NB4 (cell line): ENCODE measurements at regions not wholly inside any gene's neighbourhood (a gene's known extent, or its start where the extent isn't known, plus 50 kb on each side); places are given as distances from the start of the nearest gene placed in this dataset.

Experiments used
- DNase-seq: peaks from one replicate; pipeline ENCODE4 v3.0.0; 2010; ENCODE audit warnings: low read depth
- H3K4me3 ChIP-seq: one replicate; pipeline ENCODE4 v1.5.1; 2011; ENCODE audit warnings: mild to moderate bottlenecking, low read depth, low read length, moderate library complexity
- CTCF ChIP-seq: IDR thresholded peaks from one replicate; pipeline ENCODE4 v1.5.1; 2012; ENCODE audit warnings: low read depth, low read length
- MYC ChIP-seq: IDR thresholded peaks from 2 replicates; pipeline ENCODE4 v1.6.1; 2011; ENCODE audit warnings: low read depth, low read length
- POLR2A ChIP-seq: IDR thresholded peaks from 2 replicates; pipeline ENCODE4 v1.6.1; 2011; ENCODE audit warnings: mild to moderate bottlenecking; ENCODE audit not compliant: insufficient read length; ENCODE audit errors: extremely low read depth
- TF ChIP-seq, protein P1 (sequence below): IDR thresholded peaks from 2 replicates; pipeline ENCODE4 v1.6.1; 2011; ENCODE audit warnings: low read depth, low read length

- no peak for DNase-seq
- no peak overlapping the region for H3K4me3 ChIP-seq
- TF ChIP-seq CTCF (no peak), POLR2A (no peak), MYC (no peak)
- TF ChIP-seq, protein P1, sequence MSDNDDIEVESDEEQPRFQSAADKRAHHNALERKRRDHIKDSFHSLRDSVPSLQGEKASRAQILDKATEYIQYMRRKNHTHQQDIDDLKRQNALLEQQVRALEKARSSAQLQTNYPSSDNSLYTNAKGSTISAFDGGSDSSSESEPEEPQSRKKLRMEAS = no peak
Observed at GRCh38 chr20:11287126-11287525, 613.3 kb upstream of the JAG1 start.

DNA sequence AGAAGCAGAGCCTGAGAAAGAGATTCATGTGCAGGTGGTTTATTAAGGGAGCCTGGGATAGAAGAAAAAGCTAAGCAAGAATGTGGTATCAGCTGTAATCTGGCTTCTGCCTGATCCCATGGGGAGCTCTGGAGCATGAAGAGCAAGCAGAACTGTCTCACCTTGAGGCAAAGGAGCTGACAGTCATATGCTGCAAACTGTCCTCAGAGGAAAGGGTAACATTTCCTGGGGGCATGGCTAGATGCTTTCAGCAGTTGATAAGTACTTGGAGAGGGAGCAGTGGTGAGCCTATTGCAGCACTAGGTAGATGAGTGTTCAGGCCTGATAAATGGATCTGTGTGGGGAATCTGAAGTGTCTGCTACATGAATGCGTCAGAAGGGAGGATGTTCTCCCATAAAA, 621.5 kb upstream of the BTBD3 start:
- TF ChIP-seq POLR2A = no peak
- TF ChIP-seq MYC = no peak
- TF ChIP-seq, protein P1 = no peak
- no peak for TF ChIP-seq CTCF
- DNase-seq = no peak
- H3K4me3 ChIP-seq = no peak overlapping the region

DNA sequence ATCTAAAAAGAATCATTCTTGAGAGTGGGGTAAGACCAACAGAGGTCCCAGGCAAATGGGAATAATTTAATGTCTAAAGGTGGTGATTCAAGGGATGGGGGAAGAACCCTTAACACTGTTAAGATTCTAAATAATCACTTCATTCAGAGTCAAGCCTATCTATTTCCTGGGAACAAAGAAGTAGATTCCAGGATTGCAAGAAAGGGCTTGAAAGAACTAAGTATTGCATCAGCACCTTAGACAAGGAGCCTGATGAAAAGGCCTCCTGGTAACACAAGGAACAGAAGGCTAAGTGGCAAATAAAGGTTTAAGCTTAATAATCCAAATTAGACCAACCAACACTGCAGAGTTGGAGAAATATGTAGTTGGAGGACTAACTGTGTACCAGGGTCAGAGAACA, 620.7 kb upstream of the BTBD3 start:
- H3K4me3 ChIP-seq = no peak overlapping the region
- TF ChIP-seq POLR2A = no peak
- TF ChIP-seq MYC = no peak
- TF ChIP-seq, protein P1 = no peak
- TF ChIP-seq CTCF = no peak
- DNase-seq = no peak

DNA sequence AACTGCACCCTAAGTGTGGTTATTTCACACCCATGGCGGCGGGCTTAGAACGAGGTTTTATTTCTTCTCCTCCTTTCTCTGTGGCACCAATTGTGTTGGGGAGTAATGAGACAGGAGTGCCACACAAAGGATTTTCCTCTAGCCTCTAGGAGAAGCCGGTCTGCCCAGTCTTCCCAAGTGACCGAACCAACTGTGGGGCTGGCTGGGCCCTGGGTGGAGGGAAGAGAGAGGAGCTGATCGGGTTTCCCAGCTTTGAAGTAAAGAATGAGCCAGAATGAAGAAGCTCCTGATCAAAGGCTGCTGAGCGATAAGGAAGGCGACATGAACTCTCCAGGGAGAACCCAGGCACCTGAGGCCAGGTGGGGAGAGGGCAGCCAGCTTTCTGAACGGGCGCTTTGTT, 616.0 kb upstream of the BTBD3 start:
- DNase-seq = no peak
- H3K4me3 ChIP-seq = no peak overlapping the region
- TF ChIP-seq MYC (no peak), CTCF (no peak), POLR2A (no peak)
- TF ChIP-seq, protein P1 = no peak

DNA sequence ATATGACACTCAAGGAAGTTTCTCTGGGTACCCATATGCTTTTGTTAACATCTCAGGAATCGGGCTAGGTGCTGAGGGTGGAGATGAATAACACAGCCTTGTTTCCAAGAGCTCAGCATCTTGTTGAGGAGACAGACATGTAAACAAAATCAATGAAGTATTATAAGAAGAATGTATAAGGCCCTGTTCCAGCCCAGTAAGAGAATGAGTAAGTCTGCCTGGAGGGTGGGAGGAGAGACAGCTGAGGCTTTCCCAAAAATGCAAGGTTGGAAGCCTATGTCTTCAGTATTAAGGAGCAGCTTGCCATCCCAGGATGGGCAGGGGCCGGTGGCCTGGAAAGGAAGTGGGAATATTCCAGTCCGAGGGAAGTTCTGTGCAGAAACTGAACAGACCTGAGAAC, 615.3 kb upstream of the BTBD3 start:
- no peak for DNase-seq
- H3K4me3 ChIP-seq = no peak overlapping the region
- TF ChIP-seq CTCF (no peak), POLR2A (no peak), MYC (no peak)
- TF ChIP-seq, protein P1 = no peak

DNA sequence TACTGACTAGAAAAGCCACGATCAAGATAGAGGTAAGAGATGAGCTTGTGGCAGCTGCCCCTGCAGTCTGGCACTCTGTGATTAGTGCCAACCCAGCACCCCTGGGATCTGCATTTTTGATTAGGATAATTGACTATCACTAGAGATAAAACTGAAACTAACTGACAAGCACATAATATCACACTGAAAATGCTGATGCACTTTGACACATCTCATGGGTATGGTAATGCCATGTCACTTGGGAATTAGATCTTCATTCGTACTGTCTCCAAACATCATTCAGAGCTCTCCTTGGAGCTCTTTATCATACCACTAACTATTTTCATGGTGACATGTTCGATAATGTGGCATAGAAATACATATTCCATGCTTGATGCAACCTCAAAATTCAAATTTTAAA, 612.9 kb upstream of the BTBD3 start:
- TF ChIP-seq, protein P1 = no peak
- TF ChIP-seq POLR2A = no peak
- TF ChIP-seq MYC = no peak
- no peak for TF ChIP-seq CTCF
- DNase-seq = no peak
- no peak overlapping the region for H3K4me3 ChIP-seq
